SK-N-MC (cell line): ENCODE measurements at regions not wholly inside any gene's neighbourhood (a gene's known extent, or its start where the extent isn't known, plus 50 kb on each side); places are given as distances from the start of the nearest gene placed in this dataset.

Experiments used
- DNase-seq: peaks from one replicate; pipeline ENCODE4 v3.0.0-alpha.2; 2011; ENCODE audit warnings: low read depth, low spot score
- H3K27ac ChIP-seq: fragments of 200-600 bp; sonication (generic); 2 replicates; pipeline ENCODE4 v1.5.1; 2016; ENCODE audit warnings: mixed run types
- H3K36me3 ChIP-seq: fragments of 200-600 bp; sonication (generic); 2 replicates; pipeline ENCODE4 v1.6.1; 2017; ENCODE audit warnings: antibody characterized with exemption, low read length, mixed read lengths; ENCODE audit not compliant: insufficient read depth
- H3K4me3 ChIP-seq: fragments of 200-600 bp; sonication (generic); 2 replicates; pipeline ENCODE4 v1.5.1; 2016
- H3K9ac ChIP-seq: fragments of 200-600 bp; sonication (generic); 2 replicates; pipeline ENCODE4 v1.8.0; 2017; ENCODE audit warnings: mixed run types, mixed read lengths; ENCODE audit not compliant: insufficient read length
- H3K9me3 ChIP-seq: fragments of 200-600 bp; sonication (generic); 2 replicates; pipeline ENCODE4 v1.6.1; 2017; ENCODE audit warnings: low read depth, mild to moderate bottlenecking, antibody characterized with exemption, low read length, moderate library complexity, mixed read lengths
- EZH2 ChIP-seq: fragments of 200-600 bp; sonication (generic); IDR thresholded peaks from one replicate; pipeline ENCODE4 v1.6.1; 2017; ENCODE audit warnings: antibody characterized with exemption
- FOXP2 ChIP-seq: optimal IDR thresholded peaks from 2 replicates; pipeline ENCODE3; 2011; ENCODE audit warnings: mild to moderate bottlenecking, moderate library complexity; ENCODE audit not compliant: insufficient read depth; ENCODE audit errors: extremely low read length, control extremely low read depth
- POLR2AphosphoS5 ChIP-seq: IDR thresholded peaks from 2 replicates; pipeline ENCODE4 v1.6.1; 2012; ENCODE audit warnings: mild to moderate bottlenecking, low read depth, low read length, borderline replicate concordance

GRCh38 chr15:62403164-62403809 lies 238.2 kb upstream of the C2CD4B start:
- Histone ChIP-seq H3K9me3 (peaks cover 7% of the 10 kb centered on the region; the same call in 1 of the 2 replicates), H3K27ac (no peak overlapping the region), H3K9ac (no peak overlapping the region), H3K36me3 (no peaks in the 10 kb centered on the region), H3K4me3 (no peak overlapping the region)
- no peak for TF ChIP-seq FOXP2
- DNase-seq: no peak

DNA sequence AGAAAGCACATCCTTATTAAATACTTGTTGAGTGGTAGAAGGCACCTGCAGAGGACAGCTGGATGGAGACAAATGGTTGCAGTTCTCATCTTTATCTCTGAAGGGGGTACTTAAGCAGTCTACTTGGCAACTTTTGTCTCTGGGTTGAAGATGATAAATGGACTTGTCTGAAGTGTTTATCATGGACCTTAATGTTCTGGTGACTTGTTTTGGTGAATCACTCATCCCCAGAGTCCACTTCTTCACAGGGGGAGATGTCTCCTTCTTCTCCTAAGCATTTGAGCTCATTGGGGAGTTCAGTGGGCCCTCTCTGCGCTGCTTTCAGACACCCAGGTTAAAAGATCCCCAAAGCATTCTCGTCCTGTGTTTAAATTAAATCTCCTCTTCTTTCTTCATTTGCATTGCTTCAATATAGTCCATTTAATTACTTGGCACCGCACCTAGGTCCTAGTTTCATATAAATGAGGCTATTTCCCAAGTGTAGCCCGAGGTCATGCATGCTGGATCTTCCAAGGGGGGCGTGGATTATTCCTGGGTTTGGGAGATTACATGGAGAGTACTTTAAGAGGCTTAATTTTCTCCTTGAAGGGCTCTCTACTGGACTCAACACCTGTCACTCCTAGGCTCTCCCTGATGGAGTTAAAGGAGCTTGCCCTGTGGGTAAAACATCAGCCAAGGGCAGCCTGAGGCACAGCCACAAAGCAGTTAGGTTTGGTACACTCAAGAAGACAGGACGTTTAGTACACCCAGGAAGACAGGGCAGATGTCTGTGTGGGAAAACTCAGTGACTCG lies 239.3 kb upstream of the C2CD4B start:
- Histone ChIP-seq H3K36me3 (no peaks in the 10 kb centered on the region), H3K9ac (no peak overlapping the region), H3K4me3 (no peak overlapping the region), H3K27ac (no peak overlapping the region), H3K9me3 (peaks cover 7% of the 10 kb centered on the region; the same call in 1 of the 2 replicates)
- TF ChIP-seq POLR2AphosphoS5 (no peak), EZH2 (no peak), FOXP2 (no peak)
- DNase-seq: no peak

GRCh38 chr15:62406305-62406891 lies 241.3 kb upstream of the C2CD4B start:
- H3K9me3 ChIP-seq: no peaks in the 10 kb centered on the region
- H3K27ac ChIP-seq: no peak overlapping the region
- no peak for TF ChIP-seq EZH2
- H3K36me3 ChIP-seq: no peaks in the 10 kb centered on the region
- no peak for DNase-seq
- H3K9ac ChIP-seq: no peak overlapping the region
- no peak overlapping the region for H3K4me3 ChIP-seq

DNA sequence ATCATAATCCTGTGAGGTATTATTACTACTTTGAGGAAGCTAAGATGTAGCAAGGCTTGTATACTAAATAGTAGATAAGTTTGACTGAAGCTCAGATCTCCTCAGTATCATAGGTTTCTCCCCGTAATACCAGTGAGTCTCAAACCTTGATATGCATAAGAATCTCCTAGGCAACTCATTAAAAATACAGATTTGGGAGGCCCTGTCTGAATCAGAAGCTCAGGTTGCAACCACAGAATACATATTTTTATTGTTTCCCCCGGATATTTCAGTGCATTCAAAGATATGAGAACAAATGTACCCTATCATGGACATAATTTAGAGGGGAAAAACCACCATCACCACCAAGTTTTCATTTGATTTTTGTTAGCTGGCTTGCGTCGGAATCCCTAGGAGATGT lies 242.1 kb upstream of the C2CD4B start:
- DNase-seq: no peak
- TF ChIP-seq POLR2AphosphoS5 (no peak), FOXP2 (no peak), EZH2 (no peak)

GRCh38 chr15:62407962-62408361 lies 242.9 kb upstream of the C2CD4B start:
- H3K9me3 ChIP-seq: no peaks in the 10 kb centered on the region
- no peak overlapping the region for H3K9ac ChIP-seq
- TF ChIP-seq FOXP2 (no peak), POLR2AphosphoS5 (no peak), EZH2 (no peak)
- H3K36me3 ChIP-seq: no peaks in the 10 kb centered on the region
- no peak for DNase-seq
- no peak overlapping the region for H3K4me3 ChIP-seq
- no peak overlapping the region for H3K27ac ChIP-seq

More for the DNA sequence above, 242.1 kb upstream of the C2CD4B start:
- no peaks in the 10 kb centered on the region for H3K9me3 ChIP-seq
- H3K27ac ChIP-seq: no peak overlapping the region
- H3K9ac ChIP-seq: no peak overlapping the region
- no peaks in the 10 kb centered on the region for H3K36me3 ChIP-seq
- no peak overlapping the region for H3K4me3 ChIP-seq

DNA sequence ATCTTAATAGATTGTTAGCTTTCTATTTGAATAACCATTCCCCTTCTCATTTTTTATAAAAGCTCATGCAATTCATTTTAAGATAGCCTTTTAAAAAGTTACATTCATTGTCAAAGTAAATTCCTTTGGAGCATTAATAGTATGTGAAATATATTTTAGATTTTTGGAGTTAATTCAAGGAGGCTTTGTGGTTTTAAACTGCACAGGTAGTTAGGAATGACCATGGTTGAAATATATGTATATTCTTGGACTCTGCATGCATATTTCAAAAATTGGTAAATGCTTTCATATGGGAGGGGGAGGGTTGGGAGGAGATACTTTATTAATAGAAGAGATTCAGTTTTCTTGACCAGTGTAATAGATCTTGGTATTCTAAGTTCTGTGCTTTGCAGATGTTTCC lies 244.4 kb upstream of the C2CD4B start:
- no peak overlapping the region for H3K4me3 ChIP-seq
- no peak for DNase-seq
- no peaks in the 10 kb centered on the region for H3K36me3 ChIP-seq
- no peak overlapping the region for H3K9ac ChIP-seq
- TF ChIP-seq POLR2AphosphoS5 (no peak), FOXP2 (no peak), EZH2 (no peak)
- H3K9me3 ChIP-seq: no peaks in the 10 kb centered on the region
- H3K27ac ChIP-seq: no peak overlapping the region

DNA sequence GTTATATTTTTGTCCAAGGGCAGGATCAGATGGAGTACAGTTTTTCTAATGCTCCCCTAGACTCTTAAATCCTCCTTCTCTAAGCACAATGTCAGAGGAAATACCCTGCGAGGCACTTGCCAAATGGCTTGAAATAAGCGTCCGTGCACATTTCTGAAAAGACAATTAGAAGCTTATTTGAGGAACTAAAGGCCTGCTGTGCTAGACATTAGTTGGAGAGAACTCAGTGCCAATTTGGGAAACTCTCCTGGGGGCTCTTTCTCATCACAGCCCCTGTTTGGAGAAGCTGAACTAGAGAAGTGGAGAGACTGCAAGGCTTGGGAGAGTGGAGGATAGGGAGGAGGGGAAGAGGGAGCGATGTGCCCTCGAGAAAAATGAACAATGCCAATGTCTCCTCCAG lies 247.6 kb upstream of the C2CD4B start:
- peak overlapping the region; percentile 38 for H3K4me3 ChIP-seq
- H3K9ac ChIP-seq: no peak overlapping the region
- no peaks in the 10 kb centered on the region for H3K9me3 ChIP-seq
- peak overlapping the region; percentile 47 for H3K27ac ChIP-seq
- no peak for DNase-seq
- H3K36me3 ChIP-seq: no peaks in the 10 kb centered on the region
- no peak for TF ChIP-seq EZH2

DNA sequence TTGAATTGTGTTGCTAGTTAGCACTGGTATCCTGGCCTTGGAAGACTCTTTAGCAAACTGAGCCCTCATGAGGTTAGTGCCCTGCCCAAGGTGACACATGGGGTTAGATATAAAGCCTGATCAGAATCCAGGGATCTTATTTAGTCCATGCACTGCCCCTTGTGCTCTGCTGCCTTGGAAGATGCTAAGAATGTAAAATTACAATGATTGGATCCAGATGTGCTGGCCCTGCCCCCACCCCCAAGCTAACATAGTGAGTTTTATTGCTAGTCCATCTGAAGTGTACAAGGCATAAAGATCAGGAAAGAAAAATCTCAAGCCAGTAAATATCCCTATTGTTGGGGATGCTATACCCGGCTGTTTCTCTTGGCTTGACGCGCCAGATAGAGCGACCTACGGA lies 248.1 kb upstream of the C2CD4B start:
- no peak for DNase-seq

More for the DNA sequence above, 248.1 kb upstream of the C2CD4B start:
- Histone ChIP-seq H3K9me3 (no peaks in the 10 kb centered on the region), H3K36me3 (no peaks in the 10 kb centered on the region), H3K9ac (no peak overlapping the region), H3K4me3 (peak overlapping the region; percentile 38), H3K27ac (no peak overlapping the region)
- no peak for TF ChIP-seq EZH2
- TF ChIP-seq FOXP2: no peak
- TF ChIP-seq POLR2AphosphoS5: no peak
